Hepatocyte (in vitro differentiated cells): ENCODE measurements at regions not wholly inside any gene's neighbourhood (a gene's known extent, or its start where the extent isn't known, plus 50 kb on each side); places are given as distances from the start of the nearest gene placed in this dataset.

Experiments
- CTCF ChIP-seq: fragments of 200-600 bp; sonication (generic); IDR thresholded peaks from 2 replicates; pipeline ENCODE4 v1.5.1; 2016; ENCODE audit warnings: antibody characterized with exemption, mild to moderate bottlenecking; ENCODE audit not compliant: poor library complexity
- EZH2 ChIP-seq: fragments of 200-600 bp; sonication (generic); IDR thresholded peaks from 2 replicates; pipeline ENCODE4 v1.6.1; 2016; ENCODE audit warnings: antibody characterized with exemption, mild to moderate bottlenecking, borderline replicate concordance

- TF ChIP-seq CTCF: no peak
- TF ChIP-seq EZH2: no peak
Observed at GRCh38 chr22:26993886-26994285, 336.5 kb downstream of the MIAT start.
